Transverse colon (tissue), 4 donors: ENCODE measurements at regions not wholly inside any gene's neighbourhood (a gene's known extent, or its start where the extent isn't known, plus 50 kb on each side); places are given as distances from the start of the nearest gene placed in this dataset.

Experiments used
- DNase-seq: peaks from one replicate; pipeline ENCODE4 v3.0.0-alpha.2; 2019
- H3K27ac ChIP-seq, 4 donors: fragments of 200-600 bp; sonication (generic); 2 replicates each; pipeline ENCODE4 v1.5.1; 2016 to 2018; ENCODE audit warnings: inconsistent platforms in 4 of 4
- H3K27me3 ChIP-seq: fragments of 200-600 bp; sonication (generic); 2 replicates; pipeline ENCODE4 v1.5.1; 2017; ENCODE audit warnings: inconsistent platforms
- H3K36me3 ChIP-seq, 4 donors: fragments of 200-600 bp; sonication (generic); 2 replicates each; pipeline ENCODE4 v1.5.1; 2017 to 2019; ENCODE audit warnings: inconsistent platforms in 4 of 4
- H3K4me1 ChIP-seq, 4 donors: fragments of 200-600 bp; sonication (generic); 2 replicates each; pipeline ENCODE4 v1.5.1; 2017 to 2020; ENCODE audit warnings: inconsistent platforms in 4 of 4
- H3K4me3 ChIP-seq, 4 donors: fragments of 200-600 bp; sonication (generic); 1 replicate in 1 of 4; 2 replicates in 3 of 4; pipeline versions ENCODE4 v1.5.1 to v1.6.1; 2017 to 2019; ENCODE audit warnings: inconsistent platforms in 4 of 4
- H3K9me3 ChIP-seq, 2 donors: fragments of 200-600 bp; sonication (generic); 2 replicates each; pipeline ENCODE4 v1.5.1; 2017 to 2019; ENCODE audit warnings: inconsistent platforms in 2 of 2
- CTCF ChIP-seq, 5 experiments: fragments of 200-600 bp in 3 of 5; fragments of 450-650 bp in 2 of 5; sonication (generic) in 3 of 5; IDR thresholded peaks; 1 replicate in 2 of 5; 2 replicates in 3 of 5; pipeline ENCODE4 v1.5.1; 2016 to 2017; ENCODE audit warnings: antibody characterized with exemption in 5 of 5, inconsistent platforms in 3 of 5, mild to moderate bottlenecking in 2 of 5, moderate library complexity in 1 of 5
- EP300 ChIP-seq: sonication (generic); formaldehyde crosslinking; IDR thresholded peaks from one replicate; pipeline ENCODE4 v1.6.1; 2017; ENCODE audit warnings: antibody characterized with exemption, low read depth
- POLR2A ChIP-seq: fragments of 450-650 bp; IDR thresholded peaks from one replicate; pipeline ENCODE4 v1.6.1; 2016; ENCODE audit warnings: antibody characterized with exemption, mild to moderate bottlenecking, moderate library complexity
- POLR2AphosphoS5 ChIP-seq, 3 donors: sonication (generic); formaldehyde crosslinking; IDR thresholded peaks; one replicate each; pipeline ENCODE4 v1.6.1; 2016; ENCODE audit warnings: antibody characterized with exemption in 3 of 3
- WGBS, 2 donors: methylation state at CpG; one replicate each; pipeline ENCODE4 v1.1.5; 2018; ENCODE audit warnings: low coverage in 1 of 2; 5-methylcytosine and 5-hydroxymethylcytosine counted together
- in situ Hi-C, 4 donors: fragments of 200-750 bp; cut with MboI; loops; one replicate each; pipeline versions ENCODE4 v1.15.0 to v1.15.1; 2017; ENCODE audit warnings: low sequenced_read_pairs in 3 of 4, low pct_ligation_motif_present in 1 of 4, low pct_unique_long_range_greater_than_20kb in 1 of 4
- intact Hi-C: fragments of 100-400 bp; cut with DNase I; formaldehyde crosslinking; loops from one replicate; pipeline ENCODE4 v1.15.1; 2023; ENCODE audit warnings: low total_unique reads

GRCh38 chr10:83184641-83185040, 954.7 kb upstream of the GHITM start:
- Histone ChIP-seq H3K9me3 (no peaks in the 10 kb centered on the region), H3K4me3 (no peak overlapping the region), H3K36me3 (no peaks in the 10 kb centered on the region), H3K27ac (no peak overlapping the region), H3K4me1 (no peaks in the 10 kb centered on the region), H3K27me3 (no peaks in the 10 kb centered on the region)
- DNase-seq, result no peak
- no peak for TF ChIP-seq EP300
- no peak for TF ChIP-seq POLR2AphosphoS5 (IDR thresholded peaks at IDR 0.05)
- TF ChIP-seq POLR2A, result no peak
- TF ChIP-seq CTCF (IDR thresholded peaks at IDR 0.05), result no peak
- intact Hi-C loops, result no loop called here
- 87% methylated on average over 4 to 6 of the region's 6 CpGs for WGBS, 2 donors
- in situ Hi-C loops, result no loop called here

- DNase-seq, result no peak
- no peak overlapping the region for H3K27ac ChIP-seq
- in situ Hi-C loops, result no loop called here
- H3K27me3 ChIP-seq, result no peaks in the 10 kb centered on the region
- WGBS, 2 donors, result 70 to 73% methylated on average over 4 of the region's 4 CpGs
- TF ChIP-seq EP300 (no peak), POLR2A (no peak), CTCF (IDR thresholded peaks at IDR 0.05) (no peak), POLR2AphosphoS5 (IDR thresholded peaks at IDR 0.05) (no peak)
- intact Hi-C loops, result no loop called here
- no peak overlapping the region for H3K4me3 ChIP-seq
- no peaks in the 10 kb centered on the region for H3K4me1 ChIP-seq
- no peaks in the 10 kb centered on the region for H3K9me3 ChIP-seq
- H3K36me3 ChIP-seq, result no peaks in the 10 kb centered on the region
Measured at GRCh38 chr10:83190614-83191013, 948.7 kb upstream of the GHITM start.

- H3K27me3 ChIP-seq, result no peaks in the 10 kb centered on the region
- WGBS, 2 donors, result 20 to 33% methylated on average over 4 of the region's 4 CpGs
- H3K4me1 ChIP-seq, result no peaks in the 10 kb centered on the region
- in situ Hi-C loops, result no loop called here
- no peak for TF ChIP-seq CTCF (IDR thresholded peaks at IDR 0.05)
- no peak overlapping the region for H3K4me3 ChIP-seq
- no peak for DNase-seq
- no peak overlapping the region for H3K27ac ChIP-seq
- intact Hi-C loops, result no loop called here
- H3K9me3 ChIP-seq, result no peaks in the 10 kb centered on the region
- no peaks in the 10 kb centered on the region for H3K36me3 ChIP-seq
Measured at GRCh38 chr10:83193026-83193425, 946.3 kb upstream of the GHITM start.

GRCh38 chr10:83195021-83195420, 944.3 kb upstream of the GHITM start:
- no peaks in the 10 kb centered on the region for H3K27me3 ChIP-seq
- H3K27ac ChIP-seq, result no peak overlapping the region
- TF ChIP-seq POLR2AphosphoS5 (IDR thresholded peaks at IDR 0.05), result no peak
- TF ChIP-seq POLR2A, result no peak
- no peak for TF ChIP-seq CTCF (IDR thresholded peaks at IDR 0.05)
- no peak for TF ChIP-seq EP300
- H3K4me3 ChIP-seq, result no peak overlapping the region
- in situ Hi-C loops (no loop called here), intact Hi-C loops (no loop called here)
- no peaks in the 10 kb centered on the region for H3K9me3 ChIP-seq
- no peak for DNase-seq
- WGBS, 2 donors, result 53 to 54% methylated on average over 3 of the region's 3 CpGs
- no peaks in the 10 kb centered on the region for H3K4me1 ChIP-seq
- no peaks in the 10 kb centered on the region for H3K36me3 ChIP-seq
